ENCODE measurements at regions not wholly inside any gene's neighbourhood (a gene's known extent, or its start where the extent isn't known, plus 50 kb on each side); places are given as distances from the start of the nearest gene placed in this dataset.
"Not testable (repeated sequence)": the region's sequence is repeated elsewhere in the genome, so short reads cannot be mapped to it uniquely, and the experiment has no call there.

DNA sequence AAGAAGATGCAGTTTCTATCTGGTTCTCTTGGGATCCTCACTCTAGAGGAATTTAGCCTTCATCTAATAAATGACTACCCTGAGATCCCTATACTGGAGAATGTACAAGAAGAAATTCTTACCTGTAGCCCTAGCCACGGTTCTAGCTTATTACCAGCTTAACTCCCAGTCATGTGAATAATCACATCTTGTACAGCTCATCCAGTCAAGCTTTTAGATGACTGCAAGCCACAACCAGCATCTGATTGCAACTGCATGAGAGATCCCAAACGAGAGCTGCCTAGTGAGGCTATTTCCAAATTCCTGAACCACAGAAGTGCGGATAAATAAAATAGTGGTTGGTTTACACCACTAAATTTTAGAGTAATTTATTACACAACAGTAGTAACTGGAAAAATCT, 196.0 kb upstream of the CPHXL start:
- no peak for DNase-seq (ENCODE audit: low read depth, low spot score)

DNA sequence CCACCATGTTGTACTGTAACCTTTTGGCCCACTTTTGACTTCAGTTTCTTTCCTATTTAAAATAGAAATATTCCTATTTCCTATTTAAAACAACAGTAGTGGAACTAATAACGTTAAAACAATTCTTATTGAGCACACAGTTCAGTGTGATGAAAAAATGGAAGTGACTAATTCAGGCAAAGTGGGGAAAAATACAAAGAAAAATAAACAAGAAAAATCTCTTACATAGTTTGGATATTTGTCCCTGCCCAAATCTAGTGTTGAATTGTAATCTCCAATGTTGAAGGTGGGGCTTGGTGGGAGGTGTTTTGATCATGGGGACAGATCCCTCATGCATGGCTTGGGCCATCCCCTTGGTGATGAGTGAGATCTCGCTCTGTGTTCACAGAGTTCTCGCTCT, 198.1 kb upstream of the CPHXL start:
- no peak for DNase-seq (ENCODE audit: low read depth, low spot score)

DNA sequence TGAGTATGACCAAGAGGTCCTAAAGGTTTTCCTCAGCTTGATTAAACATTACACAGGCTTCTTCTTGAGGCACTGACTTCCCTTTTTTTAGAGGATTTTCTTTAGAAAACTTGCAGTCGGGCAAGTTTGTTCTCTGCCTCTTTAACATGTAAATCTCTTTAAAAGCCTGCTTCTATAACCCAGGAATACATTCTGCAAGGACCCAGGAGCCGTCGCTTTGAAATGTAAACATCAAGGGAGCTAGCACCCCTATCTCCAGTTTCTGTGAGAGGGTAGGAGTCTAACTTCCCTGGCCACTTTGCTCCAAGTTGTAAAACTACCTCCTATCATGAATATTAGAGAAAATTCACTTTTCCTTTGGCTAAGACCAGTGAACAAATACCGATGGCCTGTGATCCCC, 201.5 kb upstream of the CPHXL start:
- no peak for DNase-seq (ENCODE audit: low read depth, low spot score)

DNA sequence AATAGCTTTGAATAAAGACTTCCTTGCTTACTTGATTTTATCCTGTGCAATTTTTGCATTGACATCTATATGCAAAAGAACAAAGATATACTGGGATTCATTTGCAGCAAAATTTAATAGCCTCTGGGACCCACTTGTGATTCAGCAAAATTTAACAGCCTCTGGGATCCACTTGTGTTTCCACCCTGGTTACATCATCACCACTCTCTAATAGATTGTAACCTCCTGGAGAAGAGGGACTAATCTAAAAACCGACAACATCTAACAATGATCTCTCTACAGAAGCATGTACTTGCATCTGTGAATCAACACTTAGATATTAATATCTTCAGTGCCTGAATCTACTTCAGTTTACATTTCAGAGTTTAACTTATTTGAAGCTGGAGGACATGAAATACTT, 202.0 kb upstream of the CPHXL start:
- DNase-seq (ENCODE audit: low read depth, low spot score): no peak

DNA sequence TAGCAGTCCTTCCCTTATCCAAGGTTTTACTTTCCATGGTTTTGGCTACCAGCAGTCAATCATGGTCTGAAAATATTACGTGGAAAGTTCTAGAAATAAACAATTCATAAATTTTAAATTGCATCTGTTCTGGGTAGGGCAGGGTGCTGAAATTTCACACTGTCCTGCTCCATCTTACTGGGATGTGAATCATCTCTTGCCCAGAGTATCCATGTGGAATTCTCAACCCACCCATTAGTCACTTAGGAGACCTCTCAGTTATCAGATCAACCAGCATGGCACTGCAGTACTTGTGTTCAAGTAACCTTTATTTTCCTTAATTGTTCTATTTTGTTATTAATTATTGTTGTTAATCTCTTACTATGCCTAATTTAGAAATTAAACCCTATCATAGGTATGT, 202.8 kb upstream of the CPHXL start:
- no peak for DNase-seq (ENCODE audit: low read depth, low spot score)

DNA sequence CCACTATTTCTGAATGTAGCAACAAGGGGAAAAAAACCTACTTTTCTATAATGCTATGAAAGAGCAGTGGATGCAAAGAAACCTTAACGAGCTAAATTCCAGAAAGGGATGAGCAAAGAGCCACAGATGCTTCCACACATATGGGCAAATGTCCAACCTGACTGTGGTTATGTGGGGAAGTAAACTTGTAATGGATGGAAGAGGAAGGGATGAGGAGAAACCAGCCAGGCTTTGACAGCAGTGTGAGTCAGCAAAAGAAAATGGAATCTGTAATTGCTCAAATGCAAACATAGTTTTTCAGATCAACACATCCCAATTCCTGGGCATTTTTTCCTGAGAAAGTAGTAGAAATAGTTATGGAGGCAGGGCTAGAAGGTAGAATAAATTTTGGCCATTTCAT, 204.8 kb upstream of the CPHXL start:
- no peak for DNase-seq (ENCODE audit: low read depth, low spot score)

DNA sequence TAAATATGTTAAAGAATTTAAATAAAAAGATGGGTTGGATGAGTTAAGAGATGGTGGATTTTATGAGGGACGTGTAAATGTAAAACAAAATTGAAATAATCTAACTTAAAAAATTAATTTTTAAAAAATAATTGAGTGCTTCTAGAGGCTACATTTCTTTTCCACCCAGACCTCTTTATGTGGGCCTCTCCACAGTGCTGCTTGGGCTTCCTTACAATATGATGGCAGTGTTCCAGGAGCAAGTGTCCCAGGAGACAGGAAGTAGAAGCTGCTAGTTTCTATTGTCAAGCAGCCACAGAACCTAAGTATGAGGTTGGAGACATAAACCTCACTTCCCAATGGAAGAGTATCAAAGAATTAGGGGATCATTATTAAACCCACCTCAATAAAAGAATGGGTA, 205.7 kb upstream of the CPHXL start:
- no peak for DNase-seq (ENCODE audit: low read depth, low spot score)

DNA sequence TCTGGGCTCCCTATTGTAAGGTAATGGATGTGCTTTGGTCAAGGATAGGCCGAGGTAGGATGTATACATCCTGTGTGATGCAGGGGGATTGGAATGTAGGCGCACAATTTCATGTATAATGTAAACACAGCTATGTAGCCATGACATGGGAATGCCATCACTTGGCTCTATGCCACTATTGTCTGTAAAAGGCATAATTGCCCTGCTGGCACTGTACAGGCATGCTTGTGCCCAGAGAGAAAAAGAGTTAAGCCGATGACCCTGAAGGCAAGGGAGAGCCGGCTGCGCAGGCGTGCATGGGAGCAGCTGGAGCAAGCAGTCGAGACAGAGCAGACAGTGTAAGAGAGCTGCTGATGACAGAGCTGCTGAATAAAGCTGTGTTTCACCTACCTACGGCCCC, 212.5 kb upstream of the CPHXL start:
- DNase-seq (ENCODE audit: low read depth, low spot score): no peak

DNA sequence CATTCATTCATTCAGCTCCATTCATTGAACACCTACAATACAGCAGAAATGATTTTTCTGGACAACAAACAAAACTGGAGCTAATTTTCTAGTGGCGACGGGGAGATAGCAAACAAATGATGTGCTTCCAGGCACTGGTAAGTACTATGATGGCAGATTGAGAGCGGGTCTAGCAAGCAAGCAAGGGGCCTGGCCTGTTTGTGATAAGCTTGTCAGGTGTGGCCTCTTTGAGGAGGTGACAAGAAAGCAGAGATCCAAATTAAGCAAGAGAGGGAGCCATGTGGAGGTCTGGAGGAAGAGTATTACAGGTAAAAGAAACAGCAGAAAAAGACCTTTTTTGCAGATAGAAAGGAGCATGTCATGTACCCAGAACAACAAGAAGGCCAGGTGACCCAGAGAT, 216.1 kb upstream of the CPHXL start:
- DNase-seq (ENCODE audit: low read depth, low spot score): no peak

DNA sequence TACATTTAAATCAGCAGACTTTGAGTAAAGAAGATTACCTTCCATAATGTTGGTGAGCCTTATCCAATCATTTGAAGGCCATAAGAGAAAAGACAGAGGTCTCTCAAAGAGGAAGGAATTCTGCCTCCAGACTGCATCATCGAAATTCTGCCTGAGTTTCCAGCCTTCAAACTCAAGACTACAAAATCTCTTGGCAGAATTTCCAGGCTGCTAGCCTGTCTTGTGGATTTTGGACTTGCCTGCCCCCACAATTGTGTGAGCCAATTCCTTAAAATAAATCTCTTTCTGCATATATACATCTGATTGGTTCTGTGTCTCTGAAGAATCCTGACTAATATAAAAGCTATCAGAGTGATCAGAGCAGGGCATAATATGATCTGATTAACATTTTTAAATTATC, 216.6 kb upstream of the CPHXL start:
- DNase-seq (ENCODE audit: low read depth, low spot score): no peak

DNA sequence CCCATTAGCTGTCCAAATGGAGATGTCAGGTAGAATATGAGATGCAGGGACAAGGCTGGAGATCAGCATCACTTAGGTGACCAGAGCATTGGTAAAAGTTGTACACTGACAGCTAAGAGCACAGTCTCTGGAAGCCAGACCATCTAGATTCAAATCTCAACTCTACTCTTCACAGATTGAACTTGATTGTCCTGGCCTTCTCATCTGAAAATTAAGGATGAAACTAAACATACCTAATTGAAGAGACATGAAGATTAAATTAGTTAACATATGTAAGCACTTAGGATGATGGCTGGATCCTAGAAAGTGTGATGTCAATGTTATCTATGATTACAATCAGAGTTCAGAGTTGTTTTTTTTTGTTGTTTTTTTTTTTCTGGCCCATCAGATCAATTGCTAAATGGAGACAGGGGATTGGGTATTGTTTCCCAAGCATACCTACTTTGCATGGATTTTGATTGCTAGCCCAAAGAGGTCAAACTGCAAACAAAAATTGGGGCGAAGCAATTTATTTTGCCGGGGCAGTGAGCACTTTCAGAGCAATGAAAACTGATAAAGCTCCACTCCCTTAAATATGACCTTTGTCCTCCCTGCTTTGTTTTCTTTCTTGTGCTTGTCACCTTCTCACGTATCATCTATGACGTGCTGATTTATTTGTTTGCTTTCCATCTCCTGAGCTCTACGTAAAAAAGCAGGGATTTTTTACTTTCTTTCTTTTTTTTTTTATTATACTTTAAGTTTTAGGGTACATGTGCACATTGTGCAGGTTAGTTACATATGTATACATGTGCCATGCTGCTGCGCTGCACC, 217.6 kb upstream of the CPHXL start:
- no peak for DNase-seq (ENCODE audit: low read depth, low spot score)

DNA sequence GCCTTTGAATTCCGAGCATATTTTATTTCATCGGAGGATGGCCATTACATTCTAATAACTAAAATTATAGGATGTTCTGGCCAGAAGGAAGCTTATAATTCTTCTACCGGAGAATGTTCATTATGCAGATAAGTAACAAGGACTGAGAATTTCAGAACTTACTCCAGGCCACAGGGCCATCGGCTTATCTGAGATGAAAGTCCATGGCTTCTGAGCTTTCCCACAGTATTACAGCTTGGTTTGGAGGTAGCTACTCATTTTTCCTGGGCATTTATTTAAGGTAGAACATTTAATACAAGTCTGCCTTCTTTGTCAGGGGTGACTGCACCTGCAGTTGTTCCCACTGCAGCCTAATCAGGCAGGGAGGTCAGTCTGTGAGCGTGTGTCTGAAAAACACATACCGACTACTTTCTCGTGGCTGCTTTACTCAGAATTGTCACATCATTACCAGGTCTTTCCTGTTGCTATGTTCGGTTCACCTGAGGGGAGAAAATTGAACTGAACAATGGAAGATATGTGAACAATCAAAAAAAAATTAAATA, 219.7 kb upstream of the CPHXL start:
- DNase-seq (ENCODE audit: low read depth, low spot score): no peak

DNA sequence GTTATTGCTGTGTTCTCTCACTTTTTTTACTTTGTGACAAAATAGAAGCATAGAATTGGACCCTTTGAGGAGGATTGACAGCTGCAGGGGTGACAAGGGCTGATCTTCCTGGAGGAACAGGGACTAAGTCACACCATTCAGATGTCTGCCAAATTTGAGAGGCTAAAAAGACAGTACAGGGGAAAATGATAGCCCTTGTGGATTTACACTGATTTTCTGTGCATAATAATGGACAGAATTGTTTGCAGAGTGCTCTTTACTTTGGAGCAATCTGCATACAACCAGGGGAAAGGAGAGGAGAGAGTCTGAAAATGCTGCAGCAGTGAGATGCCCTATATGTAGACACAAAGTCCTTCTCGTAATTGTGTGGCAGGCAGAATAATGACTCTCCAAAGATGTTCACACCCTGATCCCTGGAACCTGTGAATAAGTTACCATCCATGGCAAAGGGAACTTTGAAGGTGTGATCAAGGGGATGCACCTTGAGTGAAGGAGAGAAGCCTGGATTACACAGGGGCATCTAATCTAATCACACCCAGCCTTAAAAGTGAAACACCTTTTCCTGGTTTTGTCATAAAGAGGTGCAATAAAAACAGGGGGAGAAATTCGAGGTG, 221.4 kb upstream of the CPHXL start:
- no peak for DNase-seq (ENCODE audit: low read depth, low spot score)

DNA sequence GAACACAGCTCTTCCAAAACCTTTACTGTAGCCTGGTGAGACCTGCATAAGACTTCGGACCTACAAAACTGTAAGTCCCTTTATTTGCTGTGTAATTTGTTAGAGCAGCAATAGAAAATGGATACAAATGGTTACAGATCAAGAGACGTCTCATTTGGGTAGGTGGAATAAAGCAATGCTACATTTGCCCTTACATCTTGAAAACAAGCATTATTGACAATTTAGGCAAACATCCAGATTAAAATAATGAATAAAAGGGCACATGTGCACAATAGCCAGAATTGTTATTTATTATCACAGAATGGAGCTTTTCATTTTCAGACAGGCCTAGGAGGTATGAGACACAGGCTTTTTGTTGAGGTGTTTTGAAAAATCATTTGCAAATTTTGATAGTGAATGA, 222.2 kb upstream of the CPHXL start:
- DNase-seq (ENCODE audit: low read depth, low spot score): no peak

DNA sequence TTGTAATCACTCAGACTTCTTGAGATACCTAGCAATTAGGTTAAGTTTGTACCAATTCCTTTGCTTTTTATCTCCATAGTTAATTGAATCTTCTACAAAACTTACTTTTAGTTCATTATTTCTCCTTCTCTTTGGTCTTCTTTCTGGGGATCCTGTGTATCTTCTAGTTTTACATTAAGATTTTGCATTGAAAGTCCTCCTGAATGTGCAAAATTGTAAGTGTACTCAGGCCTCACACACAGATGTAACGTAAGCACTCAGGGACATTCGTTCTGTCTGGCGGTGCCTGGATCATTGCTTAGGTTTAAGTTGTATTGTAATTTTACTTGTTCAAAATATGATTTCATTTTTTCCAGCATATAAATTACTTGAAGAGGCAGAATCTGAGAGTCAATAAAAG, 222.6 kb upstream of the CPHXL start:
- DNase-seq (ENCODE audit: low read depth, low spot score): no peak

DNA sequence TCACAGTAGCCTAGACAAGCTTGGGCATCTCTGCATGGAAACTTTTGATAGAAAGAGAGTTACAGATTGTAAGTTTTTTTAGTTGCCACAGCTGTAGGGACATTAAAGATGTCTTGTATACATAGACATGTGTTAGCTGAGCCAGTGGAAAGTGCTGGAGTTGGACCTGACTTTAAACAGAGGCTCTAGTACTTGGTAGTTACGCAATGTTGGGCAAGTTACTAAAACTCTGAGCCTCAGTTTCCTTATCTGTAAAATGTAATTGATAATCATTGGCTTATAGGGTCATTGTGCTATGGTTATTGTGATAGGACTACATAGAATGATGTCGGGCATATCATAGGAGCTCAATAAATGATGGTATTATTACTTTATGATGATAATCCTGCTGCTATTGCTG, 225.8 kb upstream of the CPHXL start:
- DNase-seq (ENCODE audit: low read depth, low spot score): no peak

DNA sequence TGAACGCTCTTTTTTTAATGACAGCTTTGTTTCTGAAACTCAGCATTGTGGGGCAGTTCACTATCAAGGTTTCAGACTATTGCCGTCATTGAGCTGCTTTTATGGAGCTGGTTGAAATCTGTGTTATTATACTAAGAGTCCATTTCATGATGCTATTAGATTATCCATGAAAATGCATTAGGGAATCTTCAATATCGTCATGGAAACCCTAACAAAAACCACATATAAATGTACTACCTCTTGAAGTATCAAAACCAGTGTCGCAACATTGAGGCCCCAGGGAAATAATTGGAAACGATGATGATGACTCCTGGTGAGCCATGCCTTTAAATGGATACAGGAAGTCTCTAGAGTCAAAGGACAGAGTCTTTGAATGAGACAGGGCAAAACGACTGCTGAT, 231.6 kb upstream of the CPHXL start:
- DNase-seq (ENCODE audit: low read depth, low spot score): no peak

DNA sequence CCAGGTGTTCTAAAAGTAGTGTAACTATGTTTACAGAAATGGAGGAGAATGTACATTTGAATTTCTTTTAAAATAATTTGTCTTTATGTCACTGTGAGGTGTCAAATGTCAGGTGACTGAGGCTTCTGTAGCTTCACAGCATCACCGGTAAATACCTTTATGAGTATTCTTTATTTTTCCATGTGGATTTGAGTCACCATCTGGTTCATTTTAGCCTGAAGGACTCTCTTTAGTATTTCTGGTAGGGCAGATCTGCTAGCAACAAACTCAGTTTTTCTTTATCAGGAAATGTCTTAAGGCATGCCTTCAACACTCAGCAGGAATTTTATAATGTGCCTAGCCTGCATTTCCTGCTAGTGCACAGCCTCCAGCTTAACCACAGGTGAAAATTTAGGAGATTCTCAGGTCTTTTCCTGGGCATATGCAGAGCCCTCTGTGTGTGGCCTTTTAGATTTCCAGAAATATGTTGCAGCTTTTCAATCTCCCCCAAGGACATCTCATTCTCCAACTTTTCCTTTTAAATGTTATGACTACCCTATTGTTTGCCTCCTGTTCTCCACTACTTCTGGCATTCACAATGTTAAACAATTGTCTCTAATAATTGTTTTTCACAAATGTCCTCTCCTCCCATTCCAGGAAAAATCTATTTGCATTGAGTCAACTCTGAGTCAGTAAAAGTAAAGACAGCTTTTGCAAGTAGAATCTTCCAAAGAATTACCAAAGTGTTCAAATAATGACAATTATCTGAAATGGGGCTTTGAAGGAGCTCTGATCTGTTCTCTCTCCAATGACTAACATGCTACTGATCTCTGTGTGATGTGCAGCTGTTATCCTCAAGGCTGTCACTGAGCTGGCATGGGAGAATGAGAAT, 239.4 kb upstream of the CPHXL start:
- no peak for DNase-seq (ENCODE audit: low read depth, low spot score)

DNA sequence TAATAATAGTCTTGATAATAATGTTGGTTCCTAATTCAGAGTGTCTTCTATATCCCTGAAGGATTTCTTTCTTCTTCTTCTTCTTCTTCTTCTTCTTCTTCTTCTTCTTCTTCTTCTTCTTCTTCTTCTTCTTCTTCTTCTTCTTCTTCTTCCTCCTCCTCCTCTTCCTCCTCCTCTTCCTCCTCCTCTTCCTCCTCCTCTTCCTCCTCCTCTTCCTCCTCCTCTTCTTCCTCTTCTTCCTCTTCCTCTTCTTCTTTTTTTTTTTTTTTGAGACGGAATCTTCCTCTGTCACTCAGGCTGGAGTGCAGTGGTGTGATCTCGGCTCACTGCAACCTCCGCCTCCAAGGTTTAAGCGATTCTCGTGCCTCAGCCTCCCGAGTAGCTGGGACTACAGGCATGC, 242.8 kb upstream of the CPHXL start:
- not testable (repeated sequence) for DNase-seq (ENCODE audit: low read depth, low spot score)

DNA sequence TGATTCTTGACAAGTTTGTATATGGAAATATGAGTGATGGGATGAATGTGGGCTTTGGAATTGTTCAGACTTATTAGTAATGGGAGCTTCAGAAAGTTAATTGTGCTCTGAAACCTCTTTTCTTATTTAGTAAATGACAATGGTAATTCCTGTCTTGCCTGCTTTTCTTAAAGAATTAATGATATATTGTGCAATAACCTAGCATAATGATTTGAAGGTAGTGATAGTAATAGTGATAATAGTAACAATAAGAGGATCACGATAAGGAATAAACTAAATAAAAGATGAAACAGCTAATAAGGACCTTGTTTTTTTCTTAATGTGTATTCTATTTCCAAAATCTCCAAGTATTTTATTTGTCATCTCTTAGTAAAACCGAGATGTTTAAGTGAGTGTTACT, 245.0 kb upstream of the CPHXL start:
- no peak for DNase-seq (ENCODE audit: low read depth, low spot score)

DNA sequence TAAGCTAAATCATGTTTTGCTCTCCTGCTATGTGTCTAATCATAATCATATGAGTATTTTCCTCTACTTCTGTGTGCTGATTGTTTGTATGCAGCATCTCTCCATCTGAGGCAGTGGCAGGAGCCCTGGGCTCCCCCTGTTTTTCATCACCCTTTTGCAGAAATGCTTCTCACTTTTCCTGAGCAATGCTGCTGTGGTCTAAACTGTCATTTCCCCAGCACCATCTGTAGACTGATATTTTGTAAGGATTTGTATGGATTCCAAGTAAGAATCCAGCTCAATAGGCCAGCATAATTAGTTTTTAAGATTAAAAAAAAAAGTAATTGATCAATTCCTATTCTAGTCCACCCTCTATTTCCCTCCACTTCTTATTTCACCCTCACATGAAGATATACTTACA, 257.0 kb upstream of the CPHXL start:
- DNase-seq (ENCODE audit: low read depth, low spot score): no peak

DNA sequence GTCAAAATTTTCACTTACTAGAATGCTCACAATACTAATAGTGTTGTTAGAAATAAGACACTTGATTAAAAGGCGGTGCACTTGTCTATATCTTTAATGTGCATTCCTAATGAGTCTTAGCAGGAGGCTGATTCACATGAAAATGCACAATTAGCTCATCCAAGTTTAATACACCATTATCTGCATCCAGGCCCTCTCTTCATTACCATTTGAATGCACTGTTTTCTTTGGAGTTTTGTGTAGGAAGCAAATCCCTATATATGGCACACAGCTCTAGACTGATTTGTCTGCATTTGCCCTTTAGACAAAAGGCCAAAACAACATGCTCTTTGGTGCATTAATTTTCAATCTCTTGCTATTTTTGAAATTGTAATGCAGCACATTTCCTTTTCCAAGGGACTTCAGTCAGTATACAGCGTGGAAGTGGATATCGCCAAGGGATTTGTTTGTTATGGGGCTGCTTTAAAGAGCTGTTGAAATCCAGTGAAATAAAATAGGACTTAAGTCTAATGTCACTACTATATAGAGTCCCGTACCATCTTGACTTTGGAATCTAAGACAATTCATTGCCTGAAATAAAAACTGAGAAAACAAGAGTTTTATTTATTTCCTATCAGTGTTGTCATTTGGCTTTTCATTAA, 257.6 kb upstream of the CPHXL start:
- no peak for DNase-seq (ENCODE audit: low read depth, low spot score)
